ENCODE measurements at regions not wholly inside any gene's neighbourhood (a gene's known extent, or its start where the extent isn't known, plus 50 kb on each side); places are given as distances from the start of the nearest gene placed in this dataset.
"Not testable (repeated sequence)": the region's sequence is repeated elsewhere in the genome, so short reads cannot be mapped to it uniquely, and the experiment has no call there.

- Histone ChIP-seq H4K20me1 (ENCODE audit: insufficient read depth) (no peaks in the 10 kb centered on the region), H3K9me2 (ENCODE audit: insufficient read depth) (no peaks in the 10 kb centered on the region), H3K27ac (no peak overlapping the region), H3K9me3 (ENCODE audit: insufficient read depth, low read depth) (no peaks in the 10 kb centered on the region), H3K36me3 (ENCODE audit: low read depth) (no peaks in the 10 kb centered on the region), H3K4me3 (no peak overlapping the region), H3F3A (ENCODE audit: insufficient read depth, low read depth) (0 out of 2 replicates have a peak, but pooled peaks cover 4% of the 10 kb centered on the region), H3K79me2 (ENCODE audit: low read depth) (no peaks in the 10 kb centered on the region), H2AFZ (no peak overlapping the region), H3K4me2 (no peak overlapping the region), H3K4me1 (replicated peaks; ENCODE audit: insufficient read depth) (peaks cover 11% of the 10 kb centered on the region), H3K27me3 (ENCODE audit: insufficient read depth, low read depth) (no peaks in the 10 kb centered on the region)
- no peak for TF ChIP-seq EZH2 (IDR thresholded peaks at IDR 0.05; ENCODE audit: low read depth)
- no peak for TF ChIP-seq CTCF (conservative IDR thresholded peaks at IDR 0.05)
- ChIA-PET CTCF (interaction anchor here (0.6 kb wide), 1 partner anchor 125 kb away, joined by 3 read pairs; no protein-coding TSS in a partner anchor), POLR2A (ENCODE audit: unreplicated experiment) (no interaction called here)
- DNase-seq: no peak
- no TSS peak for BruUV-seq (replicated peaks)
- intact Hi-C loops (cut with micrococcal nuclease; ENCODE audit: unreplicated experiment): loop anchor here (10.0 kb wide), 1 partner anchor 200 kb away; no protein-coding TSS in a partner anchor
Observed at GRCh38 chr2:53315149-53315548, 452.5 kb upstream of the CHAC2 start.

- H3K79me2 ChIP-seq (ENCODE audit: low read depth): no peaks in the 10 kb centered on the region
- POLR2A ChIA-PET (ENCODE audit: unreplicated experiment): no interaction called here
- no TSS peak for BruUV-seq (replicated peaks)
- H2AFZ ChIP-seq: no peak overlapping the region
- H3F3A ChIP-seq (ENCODE audit: insufficient read depth, low read depth): 0 out of 2 replicates have a peak, but pooled peaks cover 4% of the 10 kb centered on the region
- H3K9me3 ChIP-seq (ENCODE audit: insufficient read depth, low read depth): no peaks in the 10 kb centered on the region
- CTCF ChIA-PET: interaction anchor here (0.5 kb wide), 1 partner anchor 60 kb away, joined by 6 read pairs; no protein-coding TSS in a partner anchor
- H3K4me2 ChIP-seq: no peak overlapping the region
- no peak for DNase-seq
- H4K20me1 ChIP-seq (ENCODE audit: insufficient read depth): no peaks in the 10 kb centered on the region
- intact Hi-C loops (cut with micrococcal nuclease; ENCODE audit: unreplicated experiment): loop anchor here (5.0 to 10.0 kb wide), 3 partner anchors 88 to 200 kb away; no protein-coding TSS in a partner anchor
- TF ChIP-seq EZH2 (IDR thresholded peaks at IDR 0.05; ENCODE audit: low read depth): no peak
- TF ChIP-seq CTCF (conservative IDR thresholded peaks at IDR 0.05): no peak
- no peaks in the 10 kb centered on the region for H3K36me3 ChIP-seq (ENCODE audit: low read depth)
- peaks cover 11% of the 10 kb centered on the region for H3K4me1 ChIP-seq (replicated peaks; ENCODE audit: insufficient read depth)
- no peaks in the 10 kb centered on the region for H3K27me3 ChIP-seq (ENCODE audit: insufficient read depth, low read depth)
- no peak overlapping the region for H3K27ac ChIP-seq
- no peak overlapping the region for H3K4me3 ChIP-seq
- H3K9me2 ChIP-seq (ENCODE audit: insufficient read depth): no peaks in the 10 kb centered on the region
Observed at GRCh38 chr2:53314718-53315117, 452.9 kb upstream of the CHAC2 start.

GRCh38 chr2:53313644-53314043 lies 454.0 kb upstream of the CHAC2 start:
- H3K27me3 ChIP-seq (ENCODE audit: insufficient read depth, low read depth); BruUV-seq (replicated peaks); H4K20me1 ChIP-seq (ENCODE audit: insufficient read depth); H3K9me3 ChIP-seq (ENCODE audit: insufficient read depth, low read depth); H3K4me3 ChIP-seq; H3K9me2 ChIP-seq (ENCODE audit: insufficient read depth); H3F3A ChIP-seq (ENCODE audit: insufficient read depth, low read depth); H3K79me2 ChIP-seq (ENCODE audit: low read depth); H3K36me3 ChIP-seq (ENCODE audit: low read depth); CTCF ChIA-PET: not testable (repeated sequence)
- Histone ChIP-seq H3K4me1 (replicated peaks; ENCODE audit: insufficient read depth) (peaks cover 11% of the 10 kb centered on the region), H3K4me2 (peak overlapping the region; percentile 3; the same call in 1 of the 2 replicates), H3K27ac (peak overlapping the region; percentile 51), H2AFZ (0 out of 2 replicates have a peak overlapping the region, but pooled peaks have one; percentile 40)
- intact Hi-C loops (cut with micrococcal nuclease; ENCODE audit: unreplicated experiment): loop anchor here (5.0 to 10.0 kb wide), 3 partner anchors 89 to 201 kb away; no protein-coding TSS in a partner anchor
- DNase-seq: peak; percentile 31 to 62
- POLR2A ChIA-PET (ENCODE audit: unreplicated experiment): interaction anchor here (0.6 kb wide), 1 partner anchor 479 kb away, joined by 3 read pairs; no protein-coding TSS in a partner anchor

- Histone ChIP-seq H3K27ac (peak overlapping the region; percentile 51), H3F3A (ENCODE audit: insufficient read depth, low read depth) (0 out of 2 replicates have a peak, but pooled peaks cover 4% of the 10 kb centered on the region), H3K4me3 (no peak overlapping the region), H2AFZ (no peak overlapping the region), H4K20me1 (ENCODE audit: insufficient read depth) (no peaks in the 10 kb centered on the region), H3K36me3 (ENCODE audit: low read depth) (no peaks in the 10 kb centered on the region), H3K27me3 (ENCODE audit: insufficient read depth, low read depth) (no peaks in the 10 kb centered on the region), H3K9me2 (ENCODE audit: insufficient read depth) (no peaks in the 10 kb centered on the region), H3K9me3 (ENCODE audit: insufficient read depth, low read depth) (no peaks in the 10 kb centered on the region), H3K4me2 (no peak overlapping the region), H3K4me1 (replicated peaks; ENCODE audit: insufficient read depth) (peaks cover 11% of the 10 kb centered on the region), H3K79me2 (ENCODE audit: low read depth) (no peaks in the 10 kb centered on the region)
- intact Hi-C loops (cut with micrococcal nuclease; ENCODE audit: unreplicated experiment): loop anchor here (5.0 to 10.0 kb wide), 3 partner anchors 90 to 202 kb away; no protein-coding TSS in a partner anchor
- TF ChIP-seq CTCF (conservative IDR thresholded peaks at IDR 0.05): no peak
- no peak for TF ChIP-seq EZH2 (IDR thresholded peaks at IDR 0.05; ENCODE audit: low read depth)
- ChIA-PET CTCF (no interaction called here), POLR2A (ENCODE audit: unreplicated experiment) (no interaction called here)
- no peak for DNase-seq
- BruUV-seq (replicated peaks): no TSS peak
Observed at GRCh38 chr2:53312721-53313120, 454.9 kb upstream of the CHAC2 start.

Data from PC-9 (cell line).